ENCODE measurements at regions not wholly inside any gene's neighbourhood (a gene's known extent, or its start where the extent isn't known, plus 50 kb on each side); places are given as distances from the start of the nearest gene placed in this dataset.

GRCh38 chr2:17182399-17182798 is 335.8 kb downstream of the RAD51AP2 start:
- TF ChIP-seq POLR2A (IDR thresholded peaks at IDR 0.05), result no peak
- TF ChIP-seq CTCF (IDR thresholded peaks at IDR 0.05), result no peak
